Activated T-cell treated with anti-CD3 and anti-CD28 coated beads, Interleukin-2, amount 50 U/mL, for 4 hours (primary cell): ENCODE measurements at regions not wholly inside any gene's neighbourhood (a gene's known extent, or its start where the extent isn't known, plus 50 kb on each side); places are given as distances from the start of the nearest gene placed in this dataset.

Experiments
- ATAC-seq, 2 donors: fragments of 200-7000 bp; cut with Tn5 transposase; one replicate each; pipeline ENCODE4 v1.10.0; 2021
- DNase-seq: peaks from one replicate; pipeline ENCODE4 v3.0.0-alpha.2; 2020
- H3K27me3 Mint-ChIP-seq: one replicate; pipeline ENCODE4 v1.8.0; 2021; ENCODE audit warnings: low read depth, mixed read lengths
- H3K36me3 Mint-ChIP-seq: one replicate; pipeline ENCODE4 v1.8.0; 2022; ENCODE audit warnings: mixed read lengths; ENCODE audit not compliant: insufficient read depth
- H3K4me1 Mint-ChIP-seq: one replicate; pipeline ENCODE4 v1.8.0; 2021; ENCODE audit warnings: low read depth, mixed read lengths
- H3K4me3 Mint-ChIP-seq: one replicate; pipeline ENCODE4 v1.8.0; 2021; ENCODE audit warnings: mild to moderate bottlenecking, moderate library complexity, mixed read lengths
- H3K9me3 Mint-ChIP-seq: one replicate; pipeline ENCODE4 v1.8.0; 2021; ENCODE audit warnings: mixed read lengths

DNA sequence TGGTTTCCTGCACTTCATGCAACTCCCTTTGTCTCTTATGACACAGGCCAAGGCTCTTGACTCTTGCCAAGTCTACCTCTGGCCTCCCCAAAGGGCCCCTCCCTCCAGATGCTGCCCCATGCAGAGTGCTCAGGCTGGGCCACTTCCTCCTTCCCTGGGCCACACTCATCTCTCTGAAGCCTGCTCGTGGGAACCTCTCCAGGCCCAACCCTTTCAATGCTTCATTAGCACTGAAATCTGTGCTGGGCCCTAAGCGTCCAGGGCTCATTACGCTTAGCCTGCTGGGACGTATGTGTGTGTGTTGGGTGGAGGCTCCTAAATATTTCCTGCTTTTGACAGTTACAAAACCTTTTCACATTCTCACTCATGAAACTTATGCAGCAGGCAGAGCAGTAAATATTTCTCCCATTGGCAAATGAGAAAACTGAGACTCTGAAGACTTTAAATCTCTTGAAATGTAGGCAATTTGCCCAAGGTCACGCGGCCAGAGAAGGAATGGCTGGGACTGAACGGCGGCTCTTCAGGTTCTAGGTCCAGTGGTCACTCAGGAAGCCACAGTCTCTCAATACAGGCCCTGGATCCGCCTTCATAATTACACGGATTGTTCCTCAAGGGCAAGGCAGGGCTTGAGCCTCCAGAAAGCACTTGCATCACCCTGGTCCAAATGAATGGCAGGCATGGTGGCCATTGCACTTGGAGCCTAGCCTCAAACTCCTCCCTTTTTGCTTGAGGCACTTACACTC, 241.7 kb upstream of the HES1 start:
- H3K4me3 Mint-ChIP-seq: no peak overlapping the region
- no peaks in the 10 kb centered on the region for H3K36me3 Mint-ChIP-seq
- H3K9me3 Mint-ChIP-seq: no peaks in the 10 kb centered on the region
- H3K27me3 Mint-ChIP-seq: peaks cover 2% of the 10 kb centered on the region
- no peaks in the 10 kb centered on the region for H3K4me1 Mint-ChIP-seq
- ATAC-seq (no peak), DNase-seq (no peak)

DNA sequence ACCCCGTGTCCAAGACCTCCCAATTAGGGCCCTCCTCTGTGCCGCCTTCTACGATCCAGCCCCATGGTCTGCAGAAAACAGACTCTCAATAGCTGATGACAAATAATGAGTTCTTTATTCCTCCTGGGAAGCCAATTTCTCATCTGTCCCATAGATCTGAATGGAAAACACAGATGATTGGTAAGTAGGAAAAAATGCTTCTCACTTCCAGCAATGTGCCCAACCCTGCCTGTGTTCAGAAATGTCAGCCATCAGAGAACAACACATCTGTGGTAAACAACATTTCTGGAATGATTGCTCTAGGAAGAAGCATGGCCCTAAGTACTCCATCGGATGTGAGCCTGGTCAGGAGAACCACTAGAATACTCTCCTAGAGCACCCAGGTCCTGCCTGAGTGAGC, 240.5 kb upstream of the HES1 start:
- DNase-seq: no peak
- Mint-ChIP-seq H3K27me3 (peaks cover 5% of the 10 kb centered on the region), H3K9me3 (no peaks in the 10 kb centered on the region), H3K36me3 (no peaks in the 10 kb centered on the region), H3K4me3 (no peak overlapping the region), H3K4me1 (no peaks in the 10 kb centered on the region)
- ATAC-seq: no peak

DNA sequence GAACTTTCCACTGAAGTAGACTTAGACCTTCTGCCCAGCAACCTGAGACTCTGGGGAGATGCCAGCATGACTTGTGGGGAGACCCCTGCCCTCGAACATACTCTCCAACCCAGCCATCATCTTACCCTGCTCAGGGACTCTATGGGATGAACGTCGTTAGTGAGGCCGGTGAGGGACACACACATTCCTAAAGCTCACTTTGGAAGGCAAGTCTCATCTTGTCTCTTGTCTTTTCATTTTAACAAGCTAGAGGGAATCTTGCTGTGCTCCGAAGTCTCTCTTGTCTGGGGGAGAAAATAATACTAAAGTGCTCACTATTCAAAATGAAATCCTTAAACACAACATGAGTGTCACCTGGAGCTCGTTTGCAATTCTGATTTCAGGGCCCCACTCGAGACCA, 239.5 kb upstream of the HES1 start:
- Mint-ChIP-seq H3K4me1 (no peaks in the 10 kb centered on the region), H3K9me3 (no peaks in the 10 kb centered on the region), H3K27me3 (peaks cover 5% of the 10 kb centered on the region), H3K4me3 (no peak overlapping the region), H3K36me3 (no peaks in the 10 kb centered on the region)
- ATAC-seq (no peak), DNase-seq (no peak)

DNA sequence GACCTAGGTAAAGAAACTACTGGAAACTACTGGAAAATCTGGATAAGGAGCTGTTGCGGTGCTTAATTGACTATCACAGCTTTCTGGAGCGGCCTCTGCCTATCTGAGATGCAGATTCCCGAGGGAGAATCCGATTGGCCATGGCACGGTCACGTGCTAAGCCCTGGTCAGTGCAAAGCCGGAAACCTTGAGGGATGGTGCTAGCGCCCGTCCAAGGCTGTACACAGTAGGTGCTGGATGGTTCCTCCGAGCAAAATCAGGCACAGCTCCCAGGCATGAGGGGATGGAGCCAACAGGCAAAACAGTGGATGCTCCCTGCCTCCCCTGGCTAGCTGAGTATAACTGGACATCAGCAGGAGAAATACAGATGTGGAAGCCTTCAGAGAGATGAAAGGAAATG, 238.7 kb upstream of the HES1 start:
- no peaks in the 10 kb centered on the region for H3K9me3 Mint-ChIP-seq
- H3K36me3 Mint-ChIP-seq: no peaks in the 10 kb centered on the region
- no peak overlapping the region for H3K4me3 Mint-ChIP-seq
- DNase-seq: no peak
- no peak for ATAC-seq
- H3K4me1 Mint-ChIP-seq: no peaks in the 10 kb centered on the region
- H3K27me3 Mint-ChIP-seq: peaks cover 5% of the 10 kb centered on the region

DNA sequence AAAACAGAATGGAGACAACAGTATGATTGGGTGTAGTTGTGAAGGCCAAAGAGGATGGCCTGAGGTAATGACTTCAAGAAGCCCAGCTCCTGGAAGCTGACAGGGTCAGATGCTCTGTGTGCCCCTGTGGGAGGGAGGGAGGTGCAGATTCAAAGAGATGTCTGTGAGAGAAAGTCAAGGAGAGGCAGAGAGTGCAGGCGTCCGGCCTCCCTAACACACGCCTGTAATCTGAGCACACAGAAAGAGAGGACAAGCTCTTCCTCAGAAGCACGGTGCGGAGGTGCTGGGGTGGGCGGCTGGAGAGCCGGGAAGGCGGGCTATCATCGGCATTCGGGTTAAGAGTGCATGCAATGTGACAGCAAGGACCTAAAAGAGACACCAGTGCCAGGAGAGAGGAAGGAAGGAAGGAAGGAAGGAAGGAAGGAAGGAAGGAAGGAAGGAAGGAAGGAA, 238.2 kb upstream of the HES1 start:
- no peak overlapping the region for H3K4me3 Mint-ChIP-seq
- H3K27me3 Mint-ChIP-seq: peaks cover 5% of the 10 kb centered on the region
- DNase-seq: no peak
- ATAC-seq: no peak
- H3K9me3 Mint-ChIP-seq: no peaks in the 10 kb centered on the region
- H3K36me3 Mint-ChIP-seq: no peaks in the 10 kb centered on the region
- no peaks in the 10 kb centered on the region for H3K4me1 Mint-ChIP-seq

DNA sequence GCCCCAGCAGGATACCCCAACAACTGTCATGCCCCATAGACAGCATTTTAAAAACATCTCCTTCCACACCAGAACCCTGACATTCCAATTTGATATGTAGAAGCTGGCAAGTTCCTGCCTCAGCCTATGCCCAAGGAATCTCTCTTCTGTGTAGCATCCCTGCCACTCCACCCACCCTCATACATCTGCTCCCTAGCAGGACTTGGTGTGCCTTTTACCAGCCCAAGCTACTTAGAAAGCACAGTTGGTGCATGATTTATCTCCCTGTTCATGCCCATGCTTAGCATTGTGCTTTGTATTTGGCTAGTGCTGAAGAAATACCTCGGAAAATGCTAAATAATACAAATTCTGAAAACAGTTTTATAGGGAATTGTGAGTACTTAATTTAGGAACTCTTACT, 236.9 kb upstream of the HES1 start:
- ATAC-seq: no peak
- H3K27me3 Mint-ChIP-seq: peaks cover 9% of the 10 kb centered on the region
- no peak for DNase-seq
- H3K36me3 Mint-ChIP-seq: no peaks in the 10 kb centered on the region
- H3K4me1 Mint-ChIP-seq: no peaks in the 10 kb centered on the region
- H3K9me3 Mint-ChIP-seq: no peaks in the 10 kb centered on the region
- no peak overlapping the region for H3K4me3 Mint-ChIP-seq

DNA sequence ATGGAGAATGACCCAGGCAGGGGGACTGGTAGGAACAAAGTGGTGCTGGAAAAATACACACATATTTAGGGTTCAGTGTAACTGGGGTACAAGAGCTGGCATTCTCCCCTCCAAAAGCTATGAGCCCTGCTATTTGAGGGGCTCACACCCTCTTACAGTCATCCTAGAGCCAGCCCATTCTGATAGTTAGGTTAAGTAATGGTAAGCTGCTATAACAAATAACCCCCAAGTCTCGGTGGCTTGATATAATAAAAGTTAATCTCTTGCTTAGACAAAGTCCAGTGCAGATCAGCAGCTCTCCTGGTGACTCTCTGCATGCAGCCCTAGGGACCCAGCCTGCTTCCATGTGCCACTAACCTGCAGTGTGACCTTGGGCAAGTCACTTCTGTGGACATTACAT, 234.9 kb upstream of the HES1 start:
- no peaks in the 10 kb centered on the region for H3K9me3 Mint-ChIP-seq
- ATAC-seq: no peak

DNA sequence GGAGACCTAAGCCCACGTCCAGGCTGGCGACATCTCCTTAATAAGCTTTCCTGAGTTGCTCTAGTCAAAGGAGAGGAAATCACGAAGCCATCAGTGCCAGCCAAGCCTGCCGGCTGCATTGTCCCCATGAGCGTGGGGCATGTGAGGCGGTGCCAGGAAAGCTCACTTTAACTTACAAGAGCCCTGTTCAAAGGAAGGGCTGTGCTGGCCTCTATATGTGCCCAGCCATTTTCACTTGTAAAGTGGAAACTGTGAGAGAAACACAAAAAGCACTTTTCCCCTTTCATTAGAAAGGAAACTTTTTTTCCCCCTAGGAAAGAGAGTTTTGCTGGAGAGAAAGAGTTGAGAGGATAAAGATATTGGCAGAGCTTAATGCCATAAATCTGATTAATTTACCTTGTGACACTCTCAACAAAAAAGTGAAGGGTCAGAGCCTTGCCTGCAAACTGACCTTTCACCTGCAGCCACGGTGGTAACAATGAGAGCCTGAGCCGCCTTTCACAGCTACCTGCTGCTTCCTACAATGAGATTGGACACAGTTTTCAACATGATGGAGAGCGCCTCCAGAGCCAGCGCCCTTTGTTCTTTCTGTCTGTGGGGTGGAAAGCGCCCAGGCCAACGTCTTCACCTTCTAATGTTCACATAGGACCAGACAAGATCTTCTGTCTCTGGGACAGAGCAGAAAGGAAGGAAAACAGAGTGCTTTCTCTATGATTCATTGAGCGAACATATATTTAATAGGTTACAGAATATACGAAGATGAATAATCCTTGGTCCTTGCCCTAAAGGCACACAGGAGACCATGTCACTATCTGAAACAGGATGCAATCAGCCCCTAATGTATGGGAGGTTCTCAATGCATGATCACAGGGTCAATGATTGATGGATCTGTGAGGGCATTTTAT, 233.1 kb upstream of the HES1 start:
- Mint-ChIP-seq H3K36me3 (no peaks in the 10 kb centered on the region), H3K27me3 (peaks cover 6% of the 10 kb centered on the region), H3K4me3 (no peak overlapping the region), H3K4me1 (no peaks in the 10 kb centered on the region), H3K9me3 (no peaks in the 10 kb centered on the region)
- DNase-seq (no peak), ATAC-seq (no peak)

More for the DNA sequence above, 234.9 kb upstream of the HES1 start:
- DNase-seq: no peak
- Mint-ChIP-seq H3K36me3 (no peaks in the 10 kb centered on the region), H3K4me1 (no peaks in the 10 kb centered on the region), H3K27me3 (peaks cover 6% of the 10 kb centered on the region), H3K4me3 (no peak overlapping the region)

DNA sequence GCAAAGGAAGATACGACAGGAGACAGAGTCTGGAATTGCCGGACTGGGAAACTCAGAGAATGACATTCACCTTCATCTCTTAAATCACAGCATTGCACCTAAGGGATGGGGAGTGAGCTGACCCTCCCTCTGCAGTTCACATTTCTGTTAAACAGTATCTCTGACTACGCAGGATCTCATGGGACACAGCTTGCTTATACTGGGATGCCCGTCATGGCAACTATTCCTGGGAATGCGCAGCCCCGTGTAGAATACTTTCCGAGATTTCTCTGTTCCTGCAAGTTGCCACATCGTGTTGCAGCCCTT, 232.5 kb upstream of the HES1 start:
- no peaks in the 10 kb centered on the region for H3K36me3 Mint-ChIP-seq
- H3K4me3 Mint-ChIP-seq: no peak overlapping the region
- no peak for ATAC-seq
- H3K4me1 Mint-ChIP-seq: no peaks in the 10 kb centered on the region
- H3K27me3 Mint-ChIP-seq: peaks cover 6% of the 10 kb centered on the region
- peaks cover 5% of the 10 kb centered on the region for H3K9me3 Mint-ChIP-seq
- DNase-seq: no peak

DNA sequence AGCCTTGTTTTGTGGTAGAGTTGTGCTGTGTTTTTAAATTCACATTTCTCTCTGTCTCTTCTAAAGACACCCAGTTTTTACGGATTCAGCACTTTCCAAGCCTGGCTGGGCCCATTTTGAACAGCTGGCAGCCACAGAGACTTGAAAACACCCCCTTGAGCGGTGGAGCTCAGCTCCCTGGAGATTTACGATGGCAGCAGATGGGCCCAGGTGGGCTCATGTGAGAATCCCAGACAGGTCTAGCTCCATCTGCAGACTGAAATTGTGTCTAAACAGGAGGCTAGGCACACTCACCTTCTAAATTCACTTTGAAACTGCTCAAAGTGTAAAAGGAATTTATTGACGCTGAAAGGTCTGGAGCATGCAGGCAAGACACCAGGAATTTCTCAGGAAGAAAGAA, 232.0 kb upstream of the HES1 start:
- peaks cover 6% of the 10 kb centered on the region for H3K27me3 Mint-ChIP-seq
- peaks cover 7% of the 10 kb centered on the region for H3K9me3 Mint-ChIP-seq
- DNase-seq (no peak), ATAC-seq (no peak)
- no peak overlapping the region for H3K4me3 Mint-ChIP-seq
- no peaks in the 10 kb centered on the region for H3K4me1 Mint-ChIP-seq
- H3K36me3 Mint-ChIP-seq: no peaks in the 10 kb centered on the region

DNA sequence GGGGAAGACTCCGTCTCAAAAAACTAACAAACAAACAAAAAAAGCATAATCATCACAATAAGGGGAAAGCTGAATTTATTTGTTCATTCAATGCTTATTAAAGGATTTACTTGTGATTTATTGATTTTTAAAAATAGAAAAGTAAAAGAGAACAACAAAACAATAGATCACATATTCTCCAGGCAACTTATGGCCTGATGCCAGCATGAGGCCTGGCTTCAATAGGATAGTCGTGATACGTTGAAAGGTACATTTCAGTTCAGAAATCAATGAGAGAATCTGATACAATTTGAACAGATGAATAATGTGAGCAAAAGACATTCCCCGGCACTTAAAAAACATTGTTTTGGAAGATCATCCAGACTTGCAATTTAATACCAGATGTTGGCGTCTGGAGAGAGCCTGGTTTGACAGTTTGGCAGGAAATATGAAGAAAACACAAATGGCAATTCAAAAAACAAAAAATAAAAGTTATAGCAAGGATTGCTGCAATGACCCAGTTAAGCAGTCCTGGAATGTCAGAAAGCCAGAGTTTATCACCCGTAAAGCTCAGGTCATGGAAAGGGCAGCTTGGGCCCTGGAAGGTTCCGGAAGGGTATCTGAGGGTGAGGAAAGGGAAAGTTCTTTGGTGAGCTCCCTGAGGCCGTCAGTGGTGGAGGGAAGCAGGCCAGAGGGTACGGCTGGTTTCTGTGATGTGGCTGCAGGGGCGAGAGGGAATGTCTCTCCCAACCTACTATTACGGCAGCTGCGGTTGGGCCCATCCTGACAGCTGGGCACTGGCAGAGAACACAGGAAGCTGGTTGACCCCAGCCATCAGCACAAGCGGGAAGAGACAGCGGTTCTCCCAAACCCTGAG, 230.2 kb upstream of the HES1 start:
- Mint-ChIP-seq H3K9me3 (peaks cover 7% of the 10 kb centered on the region), H3K27me3 (peaks cover 4% of the 10 kb centered on the region), H3K4me1 (peaks cover 7% of the 10 kb centered on the region), H3K4me3 (no peak overlapping the region), H3K36me3 (no peaks in the 10 kb centered on the region)
- ATAC-seq (no peak), DNase-seq (no peak)

DNA sequence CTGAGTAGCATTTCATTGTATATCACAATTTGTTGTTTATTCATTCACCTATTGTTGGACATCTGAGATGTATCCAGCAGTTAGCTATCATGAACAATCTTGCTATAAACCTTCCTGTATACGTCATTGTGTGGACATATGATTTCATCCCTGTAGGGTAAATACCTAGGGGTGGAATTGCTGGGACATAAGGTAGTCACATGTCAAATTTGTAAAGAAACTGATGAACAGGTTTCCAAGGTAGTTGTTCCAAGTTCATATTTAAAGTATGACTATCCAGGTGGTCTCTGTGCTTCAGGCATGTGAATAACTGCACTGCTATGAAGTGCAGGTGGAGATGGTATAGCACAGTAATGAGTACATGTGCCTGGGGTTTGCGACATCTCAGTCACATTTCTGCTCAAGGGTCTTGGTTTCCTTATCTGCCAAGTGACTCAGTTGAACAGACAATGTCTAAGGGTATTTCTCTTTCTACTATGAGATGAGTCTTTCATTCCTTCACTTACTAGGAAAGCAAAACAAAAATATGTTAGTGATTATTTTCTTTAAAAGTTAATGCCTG, 229.0 kb upstream of the HES1 start:
- Mint-ChIP-seq H3K4me3 (no peak overlapping the region), H3K27me3 (peaks cover 4% of the 10 kb centered on the region), H3K4me1 (peaks cover 19% of the 10 kb centered on the region), H3K36me3 (no peaks in the 10 kb centered on the region), H3K9me3 (peaks cover 7% of the 10 kb centered on the region)
- DNase-seq (no peak), ATAC-seq (no peak)

DNA sequence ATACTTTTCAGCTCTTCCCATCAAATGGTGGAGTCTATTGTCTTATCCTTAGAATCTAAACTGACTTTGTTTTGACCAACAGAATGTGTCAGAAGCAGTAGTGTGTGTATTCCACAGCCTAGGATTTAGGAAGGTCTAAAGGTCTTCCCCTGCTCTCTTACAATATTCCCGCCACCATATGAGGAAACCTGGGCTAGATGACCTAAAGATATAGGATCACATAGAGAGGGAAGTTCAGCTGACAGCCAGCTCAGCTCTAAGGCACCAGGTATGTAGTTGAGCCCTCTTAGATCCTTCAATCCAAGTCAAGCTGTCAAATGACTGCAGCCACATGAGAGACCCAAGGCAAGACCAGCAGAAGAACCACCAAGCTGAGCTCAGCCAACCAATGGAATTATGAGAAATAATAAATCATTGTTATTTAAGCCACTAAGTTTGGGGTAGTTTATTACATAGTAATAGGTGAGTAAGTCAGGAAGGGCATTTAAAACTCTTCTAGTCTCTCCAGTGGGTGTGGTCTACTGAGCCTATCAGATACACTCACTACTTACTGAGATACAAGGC, 227.7 kb upstream of the HES1 start:
- Mint-ChIP-seq H3K36me3 (no peaks in the 10 kb centered on the region), H3K4me1 (peaks cover 23% of the 10 kb centered on the region), H3K27me3 (peaks cover 4% of the 10 kb centered on the region), H3K9me3 (peaks cover 7% of the 10 kb centered on the region), H3K4me3 (no peak overlapping the region)
- no peak for ATAC-seq
- DNase-seq: no peak

DNA sequence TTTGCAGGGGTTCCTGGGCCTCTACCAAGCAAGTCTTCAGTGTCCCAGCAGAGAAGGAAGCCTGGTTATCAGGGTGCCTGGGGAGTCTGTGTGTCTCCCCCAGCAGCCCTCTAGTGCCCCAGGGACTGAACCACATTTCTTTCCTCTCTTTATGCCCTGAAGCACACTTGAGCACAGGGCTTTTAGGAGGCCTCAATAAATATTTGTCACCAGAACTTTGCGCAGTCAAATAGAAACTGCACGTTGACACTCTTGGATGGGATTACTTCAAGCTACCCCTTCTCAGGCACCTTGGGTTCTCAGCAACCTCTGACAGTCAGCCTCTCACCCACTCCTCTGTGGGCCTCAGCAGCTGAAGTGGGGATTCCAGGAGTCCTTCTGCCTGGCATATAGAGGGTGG, 226.6 kb upstream of the HES1 start:
- DNase-seq (no peak), ATAC-seq (no peak)
- Mint-ChIP-seq H3K9me3 (peaks cover 7% of the 10 kb centered on the region), H3K27me3 (no peaks in the 10 kb centered on the region), H3K4me1 (peaks cover 23% of the 10 kb centered on the region), H3K4me3 (no peak overlapping the region), H3K36me3 (no peaks in the 10 kb centered on the region)
